Fibroblast of lung (primary cell): ENCODE measurements at regions not wholly inside any gene's neighbourhood (a gene's known extent, or its start where the extent isn't known, plus 50 kb on each side); places are given as distances from the start of the nearest gene placed in this dataset.

Experiments
- CTCF ChIP-seq, 2 donors: IDR thresholded peaks in 1 of 2; conservative IDR thresholded peaks in 1 of 2; 1 replicate in 1 of 2; 2 replicates in 1 of 2; pipeline ENCODE4 v1.5.1; 2011 to 2012; ENCODE audit warnings: low read length in 2 of 2, control low read depth in 1 of 2, inconsistent platforms in 1 of 2, low read depth in 1 of 2, mild to moderate bottlenecking in 1 of 2
- EZH2 ChIP-seq: IDR thresholded peaks from 2 replicates; pipeline ENCODE4 v1.5.1; 2012; ENCODE audit warnings: low read length, control low read depth, mild to moderate bottlenecking; ENCODE audit errors: missing control alignments

DNA sequence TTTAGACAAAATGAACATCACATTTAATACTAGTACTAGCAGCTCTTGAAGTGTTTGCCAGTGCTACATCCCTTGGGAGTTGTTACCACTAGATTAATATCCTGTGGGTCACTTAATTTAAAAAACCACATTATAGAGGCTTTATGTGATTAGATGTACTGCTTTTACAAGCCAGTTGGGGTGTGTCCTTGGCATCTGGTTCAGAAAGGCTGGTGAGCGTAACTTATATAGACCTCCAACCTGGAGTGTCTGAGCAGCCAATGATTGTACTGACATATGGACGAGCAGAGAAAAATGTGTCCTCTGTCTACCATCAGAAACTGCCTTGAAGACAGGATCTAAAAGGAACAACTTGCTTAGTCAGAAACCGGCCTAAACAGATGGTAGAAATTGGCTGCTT is 306.2 kb upstream of the ATP11B start:
- no peak for TF ChIP-seq CTCF (conservative IDR thresholded peaks at IDR 0.05 in 1 of 2, IDR thresholded peaks at IDR 0.05 in 1 of 2; ENCODE audit: low read depth in 1 of 2, low read length in 2 of 2)
- TF ChIP-seq EZH2, result no peak
